GM12892 (cell line): ENCODE measurements at regions not wholly inside any gene's neighbourhood (a gene's known extent, or its start where the extent isn't known, plus 50 kb on each side); places are given as distances from the start of the nearest gene placed in this dataset.

Experiments
- DNase-seq: peaks from one replicate; pipeline ENCODE4 v3.0.0; 2011; ENCODE audit not compliant: insufficient read length
- FAIRE-seq: peaks from 2 replicates; lab custom pipeline; 2011; peaks lifted over from hg19 to GRCh38; lab: Jason Lieb, UNC
- POLR2A ChIP-seq: IDR thresholded peaks from 2 replicates; pipeline ENCODE4 v1.6.1; 2011; ENCODE audit warnings: low read depth, low read length, control low read depth
- POLR2AphosphoS5 ChIP-seq: IDR thresholded peaks from 2 replicates; pipeline ENCODE4 v1.6.1; 2011; ENCODE audit warnings: low read depth, low read length, control low read depth
- TAF1 ChIP-seq: IDR thresholded peaks from 2 replicates; pipeline ENCODE4 v1.6.1; 2011; ENCODE audit warnings: low read depth, mild to moderate bottlenecking, control low read depth, low read length, borderline replicate concordance

GRCh38 chr9:26356491-26356890 lies 536.1 kb downstream of the CAAP1 start:
- TF ChIP-seq TAF1: no peak
- TF ChIP-seq POLR2AphosphoS5: no peak
- no peak for TF ChIP-seq POLR2A
- FAIRE-seq: no peak

DNA sequence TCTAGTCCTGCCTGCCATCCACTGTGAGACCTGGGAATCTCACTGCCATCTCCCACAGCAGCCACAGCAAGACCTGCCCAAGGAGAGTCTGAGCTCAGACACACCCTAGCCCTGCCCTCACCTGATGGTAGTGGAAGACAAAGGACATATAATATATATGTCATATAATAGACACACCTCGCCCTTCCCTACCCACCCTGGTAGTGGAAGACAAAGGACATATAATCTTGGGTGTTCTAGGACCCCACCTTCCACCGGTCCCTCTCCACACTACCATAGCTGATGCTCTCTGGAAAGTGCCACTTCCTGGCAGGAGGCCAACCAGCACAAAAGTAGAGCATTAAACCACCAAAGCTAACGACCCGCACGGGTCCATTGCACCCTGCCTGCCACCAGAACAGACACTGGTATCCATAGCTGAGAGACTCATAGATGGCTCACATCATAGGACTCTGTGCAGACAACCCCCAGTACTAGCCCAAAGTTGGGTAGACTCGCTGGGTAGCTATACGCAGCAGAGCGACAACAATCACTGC lies 545.6 kb downstream of the CAAP1 start:
- TF ChIP-seq POLR2AphosphoS5 (no peak), TAF1 (no peak), POLR2A (no peak)
- DNase-seq (no peak), FAIRE-seq (no peak)

More at GRCh38 chr9:26356491-26356890, 536.1 kb downstream of the CAAP1 start:
- no peak for DNase-seq

- TF ChIP-seq POLR2AphosphoS5 (no peak), TAF1 (no peak), POLR2A (no peak)
- DNase-seq: no peak
- FAIRE-seq: no peak
These were observed 551.1 kb downstream of the CAAP1 start for GRCh38 chr9:26341545-26341944.

GRCh38 chr9:26339796-26340195 lies 552.8 kb downstream of the CAAP1 start:
- TF ChIP-seq POLR2A (no peak), POLR2AphosphoS5 (no peak), TAF1 (no peak)
- no peak for DNase-seq
- no peak for FAIRE-seq

DNA sequence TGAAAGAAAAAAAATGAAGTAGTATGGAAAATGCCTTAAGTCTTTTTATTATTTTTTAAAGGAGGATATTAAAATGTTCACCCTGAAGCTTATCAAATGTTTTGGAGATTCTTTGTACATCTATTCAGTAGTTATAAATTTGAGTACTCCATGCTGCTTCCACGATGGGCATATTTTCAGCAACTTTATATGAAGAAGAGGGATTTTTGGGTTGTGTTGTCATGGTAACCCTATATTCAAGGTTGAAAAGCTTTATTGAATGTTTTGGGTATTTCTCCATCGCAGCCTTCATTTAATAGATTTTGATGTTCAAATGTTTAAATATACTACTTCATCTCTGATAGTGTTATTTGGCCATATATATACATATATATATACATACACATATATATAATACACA lies 557.5 kb downstream of the CAAP1 start:
- no peak for FAIRE-seq
- no peak for TF ChIP-seq POLR2AphosphoS5
- no peak for TF ChIP-seq POLR2A
- TF ChIP-seq TAF1: no peak
- DNase-seq: no peak

DNA sequence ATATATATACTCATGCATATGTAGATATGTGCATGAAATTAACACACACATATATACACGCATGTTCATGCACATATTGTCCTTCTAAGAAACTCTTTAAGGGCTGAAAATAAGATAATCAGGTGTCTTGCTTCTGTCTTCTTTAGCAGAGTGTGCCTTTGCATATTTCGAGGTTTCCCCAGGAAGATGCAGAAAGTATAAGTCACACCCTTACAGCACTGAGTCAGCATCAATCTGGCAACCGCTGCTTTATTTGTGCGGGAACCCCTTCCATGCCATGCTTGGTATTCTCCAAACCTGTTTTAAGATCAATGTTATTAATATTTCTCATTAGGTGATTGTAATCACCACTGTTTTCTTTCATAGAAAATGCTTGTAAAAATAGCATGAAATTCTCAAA lies 557.9 kb downstream of the CAAP1 start:
- TF ChIP-seq TAF1 (no peak), POLR2A (no peak), POLR2AphosphoS5 (no peak)
- FAIRE-seq (no peak), DNase-seq (no peak)

GRCh38 chr9:26331223-26331622 lies 561.4 kb downstream of the CAAP1 start:
- TF ChIP-seq POLR2AphosphoS5: no peak
- TF ChIP-seq TAF1: no peak
- no peak for TF ChIP-seq POLR2A
- DNase-seq (no peak), FAIRE-seq (no peak)

- no peak for FAIRE-seq
- DNase-seq: no peak
- no peak for TF ChIP-seq TAF1
- no peak for TF ChIP-seq POLR2A
- TF ChIP-seq POLR2AphosphoS5: no peak
These were observed 562.6 kb downstream of the CAAP1 start for GRCh38 chr9:26329974-26330373.

- DNase-seq (no peak), FAIRE-seq (no peak)
- TF ChIP-seq POLR2A: no peak
- no peak for TF ChIP-seq TAF1
These were observed 566.0 kb downstream of the CAAP1 start for GRCh38 chr9:26326563-26326962.

DNA sequence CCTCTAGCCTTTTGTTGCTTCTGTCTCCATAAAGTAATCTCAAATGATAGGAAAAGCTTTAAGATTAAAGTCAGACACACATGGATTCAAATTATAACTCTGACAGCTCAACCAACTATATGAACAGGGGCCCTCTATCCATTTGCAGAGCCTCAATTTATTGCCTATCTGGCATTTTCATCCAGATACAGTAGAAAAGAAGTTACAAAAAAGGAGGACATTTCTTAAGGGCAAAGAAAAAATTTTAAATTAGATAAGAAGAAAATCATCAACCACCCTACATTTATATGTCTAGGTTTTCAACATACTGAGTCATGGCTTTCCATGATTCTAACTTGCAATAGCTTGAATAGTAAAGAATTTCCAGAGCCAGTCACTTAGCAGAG lies 567.2 kb downstream of the CAAP1 start:
- DNase-seq: no peak
- no peak for FAIRE-seq
- TF ChIP-seq POLR2AphosphoS5: no peak
- no peak for TF ChIP-seq TAF1
- no peak for TF ChIP-seq POLR2A

GRCh38 chr9:26324786-26325443 lies 567.7 kb downstream of the CAAP1 start:
- FAIRE-seq (no peak), DNase-seq (no peak)

GRCh38 chr9:26321935-26322334 lies 570.7 kb downstream of the CAAP1 start:
- DNase-seq: no peak
- no peak for FAIRE-seq
- TF ChIP-seq POLR2A (no peak), TAF1 (no peak), POLR2AphosphoS5 (no peak)

More at GRCh38 chr9:26324786-26325443, 567.7 kb downstream of the CAAP1 start:
- TF ChIP-seq TAF1: no peak
- no peak for TF ChIP-seq POLR2A

DNA sequence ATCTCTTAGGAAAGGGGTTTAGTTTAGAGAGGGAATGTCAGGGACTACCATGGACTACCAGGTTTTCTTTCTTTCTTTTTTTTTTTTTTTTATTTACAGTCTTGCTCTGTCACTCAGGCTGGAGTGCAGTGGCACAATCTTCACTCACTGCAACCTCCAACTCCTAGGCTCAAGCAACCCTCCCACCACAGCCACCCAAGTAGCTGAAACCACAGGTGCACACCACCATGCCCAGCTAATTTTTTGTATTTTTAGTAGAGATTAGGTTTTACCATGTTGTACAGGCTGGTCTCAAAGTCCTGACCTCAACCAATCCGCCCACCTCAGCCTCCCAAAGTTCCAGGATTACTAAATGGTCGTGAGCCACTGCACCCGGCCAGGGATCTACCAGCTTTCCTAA lies 572.7 kb downstream of the CAAP1 start:
- no peak for TF ChIP-seq TAF1
- no peak for DNase-seq
- no peak for FAIRE-seq
